ENCODE measurements at regions not wholly inside any gene's neighbourhood (a gene's known extent, or its start where the extent isn't known, plus 50 kb on each side); places are given as distances from the start of the nearest gene placed in this dataset.

- H3K4me3 Mint-ChIP-seq (ENCODE audit: low read depth): no peak overlapping the region
- TF ChIP-seq, protein P1, sequence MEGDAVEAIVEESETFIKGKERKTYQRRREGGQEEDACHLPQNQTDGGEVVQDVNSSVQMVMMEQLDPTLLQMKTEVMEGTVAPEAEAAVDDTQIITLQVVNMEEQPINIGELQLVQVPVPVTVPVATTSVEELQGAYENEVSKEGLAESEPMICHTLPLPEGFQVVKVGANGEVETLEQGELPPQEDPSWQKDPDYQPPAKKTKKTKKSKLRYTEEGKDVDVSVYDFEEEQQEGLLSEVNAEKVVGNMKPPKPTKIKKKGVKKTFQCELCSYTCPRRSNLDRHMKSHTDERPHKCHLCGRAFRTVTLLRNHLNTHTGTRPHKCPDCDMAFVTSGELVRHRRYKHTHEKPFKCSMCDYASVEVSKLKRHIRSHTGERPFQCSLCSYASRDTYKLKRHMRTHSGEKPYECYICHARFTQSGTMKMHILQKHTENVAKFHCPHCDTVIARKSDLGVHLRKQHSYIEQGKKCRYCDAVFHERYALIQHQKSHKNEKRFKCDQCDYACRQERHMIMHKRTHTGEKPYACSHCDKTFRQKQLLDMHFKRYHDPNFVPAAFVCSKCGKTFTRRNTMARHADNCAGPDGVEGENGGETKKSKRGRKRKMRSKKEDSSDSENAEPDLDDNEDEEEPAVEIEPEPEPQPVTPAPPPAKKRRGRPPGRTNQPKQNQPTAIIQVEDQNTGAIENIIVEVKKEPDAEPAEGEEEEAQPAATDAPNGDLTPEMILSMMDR (IDR thresholded peaks at IDR 0.05; ENCODE audit: unreplicated experiment): no peak
- DNase-seq (ENCODE audit: low spot score, unreplicated experiment): no peak
- peaks cover 6% of the 10 kb centered on the region for H3K27me3 Mint-ChIP-seq
- peaks cover 3% of the 10 kb centered on the region for H3K4me1 Mint-ChIP-seq (ENCODE audit: low read depth)
- peaks cover 11% of the 10 kb centered on the region for H3K9me3 Mint-ChIP-seq (ENCODE audit: low read depth)
- H3K36me3 Mint-ChIP-seq (ENCODE audit: insufficient read depth): no peaks in the 10 kb centered on the region
- no peak overlapping the region for H3K27ac Mint-ChIP-seq
Measured at GRCh38 chrX:39677978-39678791, 419.6 kb downstream of the BCOR start.

DNA sequence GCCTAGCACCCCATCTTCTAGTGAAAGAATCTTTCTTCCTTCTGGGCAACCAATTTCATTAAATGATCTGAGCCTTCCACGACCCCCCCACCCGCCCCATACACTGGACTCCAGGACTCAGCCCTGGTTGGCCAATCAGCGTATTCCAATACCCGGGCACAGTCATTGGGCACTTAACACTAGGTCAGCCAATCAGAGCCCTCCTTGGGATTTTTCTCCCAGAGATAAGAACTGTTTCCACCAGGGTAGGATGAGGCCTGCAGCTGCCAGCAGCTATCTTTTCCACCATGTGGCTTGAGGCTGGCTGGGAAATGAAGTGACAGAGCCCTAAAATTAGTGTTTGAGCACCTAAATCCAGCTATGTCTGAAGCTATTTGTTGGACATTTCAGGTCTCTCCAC is 418.8 kb downstream of the BCOR start:
- H3K4me1 Mint-ChIP-seq (ENCODE audit: low read depth): peaks cover 3% of the 10 kb centered on the region
- peaks cover 4% of the 10 kb centered on the region for H3K27me3 Mint-ChIP-seq
- TF ChIP-seq, protein P1 (IDR thresholded peaks at IDR 0.05; ENCODE audit: unreplicated experiment): no peak
- H3K9me3 Mint-ChIP-seq (ENCODE audit: low read depth): peaks cover 11% of the 10 kb centered on the region
- DNase-seq (ENCODE audit: low spot score, unreplicated experiment): no peak
- no peak overlapping the region for H3K27ac Mint-ChIP-seq
- H3K36me3 Mint-ChIP-seq (ENCODE audit: insufficient read depth): no peaks in the 10 kb centered on the region
- no peak overlapping the region for H3K4me3 Mint-ChIP-seq (ENCODE audit: low read depth)

GRCh38 chrX:39679497-39680157 is 418.1 kb downstream of the BCOR start:
- Mint-ChIP-seq H3K9me3 (ENCODE audit: low read depth) (peaks cover 11% of the 10 kb centered on the region), H3K27me3 (peaks cover 4% of the 10 kb centered on the region), H3K4me3 (ENCODE audit: low read depth) (no peak overlapping the region), H3K4me1 (ENCODE audit: low read depth) (peaks cover 3% of the 10 kb centered on the region), H3K27ac (no peak overlapping the region), H3K36me3 (ENCODE audit: insufficient read depth) (no peaks in the 10 kb centered on the region)
- no peak for DNase-seq (ENCODE audit: low spot score, unreplicated experiment)
- TF ChIP-seq, protein P1 (IDR thresholded peaks at IDR 0.05; ENCODE audit: unreplicated experiment): no peak

- Mint-ChIP-seq H3K4me1 (ENCODE audit: low read depth) (peaks cover 3% of the 10 kb centered on the region), H3K4me3 (ENCODE audit: low read depth) (no peak overlapping the region), H3K9me3 (ENCODE audit: low read depth) (peaks cover 4% of the 10 kb centered on the region), H3K27ac (no peak overlapping the region), H3K27me3 (peaks cover 16% of the 10 kb centered on the region), H3K36me3 (ENCODE audit: insufficient read depth) (no peaks in the 10 kb centered on the region)
- TF ChIP-seq, protein P1 (IDR thresholded peaks at IDR 0.05; ENCODE audit: unreplicated experiment): no peak
- no peak for DNase-seq (ENCODE audit: low spot score, unreplicated experiment)
Measured at GRCh38 chrX:39681885-39682284, 415.9 kb downstream of the BCOR start.

DNA sequence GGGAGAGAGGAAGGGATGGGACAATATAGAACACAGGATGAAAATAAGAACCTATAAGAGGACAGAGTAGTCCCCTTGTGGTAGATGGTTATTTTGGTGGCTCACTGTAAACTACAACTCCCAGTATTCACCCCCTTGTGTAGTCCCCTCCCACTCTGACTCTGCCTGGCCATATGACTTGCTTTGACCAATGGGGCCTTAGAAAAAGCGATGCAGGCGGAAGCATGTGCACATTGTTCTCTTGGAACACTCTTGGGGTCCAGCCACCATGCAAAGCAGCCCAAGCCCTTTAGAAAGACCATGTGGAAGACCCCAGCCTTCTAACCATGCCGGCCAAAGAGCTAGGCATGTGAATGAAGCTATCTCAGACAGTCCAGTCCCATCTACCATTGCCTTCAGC is 415.0 kb downstream of the BCOR start:
- Mint-ChIP-seq H3K27ac (no peak overlapping the region), H3K9me3 (ENCODE audit: low read depth) (peaks cover 3% of the 10 kb centered on the region), H3K4me3 (ENCODE audit: low read depth) (no peak overlapping the region), H3K36me3 (ENCODE audit: insufficient read depth) (no peaks in the 10 kb centered on the region), H3K27me3 (peaks cover 16% of the 10 kb centered on the region), H3K4me1 (ENCODE audit: low read depth) (peaks cover 3% of the 10 kb centered on the region)
- TF ChIP-seq, protein P1 (IDR thresholded peaks at IDR 0.05; ENCODE audit: unreplicated experiment): no peak
- DNase-seq (ENCODE audit: low spot score, unreplicated experiment): no peak
